ENCODE measurements at regions not wholly inside any gene's neighbourhood (a gene's known extent, or its start where the extent isn't known, plus 50 kb on each side); places are given as distances from the start of the nearest gene placed in this dataset.

DNA sequence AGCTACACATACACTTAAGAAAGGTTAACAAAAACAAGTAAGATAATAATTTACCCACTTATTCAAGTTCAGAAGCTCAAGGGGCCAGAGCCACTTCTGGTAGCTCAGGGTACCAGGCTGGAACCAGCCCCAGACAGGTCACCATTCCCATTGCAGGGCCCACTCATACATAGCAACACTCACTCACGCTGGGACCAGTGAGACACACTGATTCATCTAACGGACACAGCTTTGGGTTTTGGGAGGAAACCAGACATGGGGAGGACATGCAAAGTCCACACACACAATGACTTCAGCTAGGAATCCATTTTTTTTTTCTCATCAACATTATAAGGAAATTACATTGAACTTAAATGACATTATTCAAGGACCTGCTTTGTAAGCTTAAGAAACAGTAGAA is 169.1 kb downstream of the ZC3H11B start:
- TF ChIP-seq, protein P1, sequence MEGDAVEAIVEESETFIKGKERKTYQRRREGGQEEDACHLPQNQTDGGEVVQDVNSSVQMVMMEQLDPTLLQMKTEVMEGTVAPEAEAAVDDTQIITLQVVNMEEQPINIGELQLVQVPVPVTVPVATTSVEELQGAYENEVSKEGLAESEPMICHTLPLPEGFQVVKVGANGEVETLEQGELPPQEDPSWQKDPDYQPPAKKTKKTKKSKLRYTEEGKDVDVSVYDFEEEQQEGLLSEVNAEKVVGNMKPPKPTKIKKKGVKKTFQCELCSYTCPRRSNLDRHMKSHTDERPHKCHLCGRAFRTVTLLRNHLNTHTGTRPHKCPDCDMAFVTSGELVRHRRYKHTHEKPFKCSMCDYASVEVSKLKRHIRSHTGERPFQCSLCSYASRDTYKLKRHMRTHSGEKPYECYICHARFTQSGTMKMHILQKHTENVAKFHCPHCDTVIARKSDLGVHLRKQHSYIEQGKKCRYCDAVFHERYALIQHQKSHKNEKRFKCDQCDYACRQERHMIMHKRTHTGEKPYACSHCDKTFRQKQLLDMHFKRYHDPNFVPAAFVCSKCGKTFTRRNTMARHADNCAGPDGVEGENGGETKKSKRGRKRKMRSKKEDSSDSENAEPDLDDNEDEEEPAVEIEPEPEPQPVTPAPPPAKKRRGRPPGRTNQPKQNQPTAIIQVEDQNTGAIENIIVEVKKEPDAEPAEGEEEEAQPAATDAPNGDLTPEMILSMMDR (conservative IDR thresholded peaks at IDR 0.05; ENCODE audit: low read length): no peak
- TF ChIP-seq EZH2phosphoT487 (IDR thresholded peaks at IDR 0.05; ENCODE audit: borderline replicate concordance): no peak
- no peaks in the 10 kb centered on the region for H3K4me1 ChIP-seq (ENCODE audit: insufficient read depth, low read length, poor library complexity, severe bottlenecking)
- no peaks in the 10 kb centered on the region for H3K27me3 ChIP-seq (ENCODE audit: insufficient read depth, low read length, poor library complexity, severe bottlenecking)
- no peak overlapping the region for H3K9ac ChIP-seq (ENCODE audit: low read depth, low read length, poor library complexity, severe bottlenecking)
- H3K4me3 ChIP-seq (ENCODE audit: low read length, poor library complexity, severe bottlenecking): no peak overlapping the region
- no peaks in the 10 kb centered on the region for H3K9me2 ChIP-seq (replicated peaks; ENCODE audit: low read depth, low read length)
- H3F3A ChIP-seq (ENCODE audit: low read depth): no peaks in the 10 kb centered on the region
- H3K36me3 ChIP-seq (ENCODE audit: insufficient read depth, low read length): no peaks in the 10 kb centered on the region
- no peak overlapping the region for H3K4me2 ChIP-seq (ENCODE audit: low read depth, low read length, poor library complexity, severe bottlenecking)
- H2AFZ ChIP-seq (ENCODE audit: low read length): no peak overlapping the region
- H4K20me1 ChIP-seq (ENCODE audit: insufficient read depth, low read length, poor library complexity, severe bottlenecking): no peaks in the 10 kb centered on the region
- H3K9me3 ChIP-seq (ENCODE audit: insufficient read depth, low read depth, low read length): no peaks in the 10 kb centered on the region
- no peaks in the 10 kb centered on the region for H3K79me2 ChIP-seq (ENCODE audit: insufficient read depth, low read length)

DNA sequence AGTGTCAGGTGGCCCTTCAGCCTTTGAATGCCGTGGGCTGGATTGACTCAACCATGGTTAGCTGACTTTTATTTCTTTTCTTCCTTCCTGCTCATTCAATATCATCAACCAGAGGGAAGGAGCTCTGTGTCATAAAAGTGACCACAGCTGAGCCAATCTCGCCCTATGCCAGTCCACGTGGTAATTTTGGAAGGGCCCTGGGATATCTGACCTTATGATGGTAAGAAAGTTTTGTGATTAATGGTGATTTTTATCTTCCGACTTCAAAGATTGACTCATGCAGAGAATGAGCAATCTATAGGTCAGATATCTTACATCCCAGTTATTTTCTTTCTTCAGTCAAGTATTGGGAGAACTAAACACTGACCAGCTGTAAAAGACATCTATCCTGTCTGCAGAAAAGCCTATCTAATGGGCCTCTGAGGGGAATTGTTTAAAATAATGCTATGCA is 170.3 kb downstream of the ZC3H11B start:
- H3K4me2 ChIP-seq (ENCODE audit: low read depth, low read length, poor library complexity, severe bottlenecking): no peak overlapping the region

GRCh38 chr1:219441884-219442283 is 171.0 kb downstream of the ZC3H11B start:
- no peaks in the 10 kb centered on the region for H3K27me3 ChIP-seq (ENCODE audit: insufficient read depth, low read length, poor library complexity, severe bottlenecking)
- H3K9ac ChIP-seq (ENCODE audit: low read depth, low read length, poor library complexity, severe bottlenecking): no peak overlapping the region
- no peaks in the 10 kb centered on the region for H3K36me3 ChIP-seq (ENCODE audit: insufficient read depth, low read length)
- H2AFZ ChIP-seq (ENCODE audit: low read length): no peak overlapping the region
- no peaks in the 10 kb centered on the region for H3K9me2 ChIP-seq (replicated peaks; ENCODE audit: low read depth, low read length)
- H3F3A ChIP-seq (ENCODE audit: low read depth): no peaks in the 10 kb centered on the region
- H3K79me2 ChIP-seq (ENCODE audit: insufficient read depth, low read length): no peaks in the 10 kb centered on the region
- TF ChIP-seq, protein P1 (conservative IDR thresholded peaks at IDR 0.05; ENCODE audit: low read length): no peak
- no peak for TF ChIP-seq EZH2phosphoT487 (IDR thresholded peaks at IDR 0.05; ENCODE audit: borderline replicate concordance)
- no peaks in the 10 kb centered on the region for H3K9me3 ChIP-seq (ENCODE audit: insufficient read depth, low read depth, low read length)
- no peaks in the 10 kb centered on the region for H4K20me1 ChIP-seq (ENCODE audit: insufficient read depth, low read length, poor library complexity, severe bottlenecking)
- no peak overlapping the region for H3K4me3 ChIP-seq (ENCODE audit: low read length, poor library complexity, severe bottlenecking)
- no peak overlapping the region for H3K4me2 ChIP-seq (ENCODE audit: low read depth, low read length, poor library complexity, severe bottlenecking)
- H3K4me1 ChIP-seq (ENCODE audit: insufficient read depth, low read length, poor library complexity, severe bottlenecking): no peaks in the 10 kb centered on the region

More for the DNA sequence above, 170.3 kb downstream of the ZC3H11B start:
- H3K4me1 ChIP-seq (ENCODE audit: insufficient read depth, low read length, poor library complexity, severe bottlenecking): no peaks in the 10 kb centered on the region
- no peaks in the 10 kb centered on the region for H3K79me2 ChIP-seq (ENCODE audit: insufficient read depth, low read length)
- H3K36me3 ChIP-seq (ENCODE audit: insufficient read depth, low read length): no peaks in the 10 kb centered on the region
- H3K27me3 ChIP-seq (ENCODE audit: insufficient read depth, low read length, poor library complexity, severe bottlenecking): no peaks in the 10 kb centered on the region
- TF ChIP-seq, protein P1 (conservative IDR thresholded peaks at IDR 0.05; ENCODE audit: low read length): no peak
- no peak for TF ChIP-seq EZH2phosphoT487 (IDR thresholded peaks at IDR 0.05; ENCODE audit: borderline replicate concordance)
- H3K9ac ChIP-seq (ENCODE audit: low read depth, low read length, poor library complexity, severe bottlenecking): no peak overlapping the region
- no peaks in the 10 kb centered on the region for H3K9me3 ChIP-seq (ENCODE audit: insufficient read depth, low read depth, low read length)
- no peak overlapping the region for H3K4me3 ChIP-seq (ENCODE audit: low read length, poor library complexity, severe bottlenecking)
- no peaks in the 10 kb centered on the region for H3K9me2 ChIP-seq (replicated peaks; ENCODE audit: low read depth, low read length)
- no peaks in the 10 kb centered on the region for H3F3A ChIP-seq (ENCODE audit: low read depth)
- no peaks in the 10 kb centered on the region for H4K20me1 ChIP-seq (ENCODE audit: insufficient read depth, low read length, poor library complexity, severe bottlenecking)
- H2AFZ ChIP-seq (ENCODE audit: low read length): no peak overlapping the region
